Islet precursor cell (in vitro differentiated cells): ENCODE measurements at regions not wholly inside any gene's neighbourhood (a gene's known extent, or its start where the extent isn't known, plus 50 kb on each side); places are given as distances from the start of the nearest gene placed in this dataset.
A peak's percentile ranks its signal among the peaks of the same experiment; 100 is the strongest.

Experiments used
- DNase-seq: peaks from one replicate; pipeline ENCODE4 v3.0.0-alpha.2; 2018

GRCh38 chr4:111631215-111631999 lies 513.8 kb upstream of the FAM241A start:
- DNase-seq, result no peak

DNA sequence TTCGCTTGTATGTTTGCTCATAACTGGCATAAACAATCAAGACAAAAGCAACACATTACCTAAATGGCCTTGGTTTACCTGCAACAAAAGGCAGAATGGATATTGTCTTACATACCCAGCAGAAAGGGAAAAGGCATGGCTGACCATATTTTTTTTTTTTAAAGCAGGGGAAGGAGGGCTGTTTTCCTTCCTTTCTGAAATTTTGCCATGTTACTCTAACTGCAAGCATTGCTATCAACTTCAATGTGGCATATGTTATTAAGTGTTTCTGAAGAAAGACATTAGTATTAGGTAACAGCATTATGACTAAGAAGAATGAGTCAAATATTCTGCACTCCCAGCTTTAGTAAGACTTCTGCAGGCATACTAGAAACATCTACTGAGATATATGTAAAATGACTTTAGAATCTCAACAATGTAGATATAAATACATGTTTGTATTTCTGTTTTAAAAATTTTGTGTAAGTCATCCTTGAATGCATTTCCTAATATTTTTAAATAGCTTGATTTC lies 512.6 kb upstream of the FAM241A start:
- no peak for DNase-seq

DNA sequence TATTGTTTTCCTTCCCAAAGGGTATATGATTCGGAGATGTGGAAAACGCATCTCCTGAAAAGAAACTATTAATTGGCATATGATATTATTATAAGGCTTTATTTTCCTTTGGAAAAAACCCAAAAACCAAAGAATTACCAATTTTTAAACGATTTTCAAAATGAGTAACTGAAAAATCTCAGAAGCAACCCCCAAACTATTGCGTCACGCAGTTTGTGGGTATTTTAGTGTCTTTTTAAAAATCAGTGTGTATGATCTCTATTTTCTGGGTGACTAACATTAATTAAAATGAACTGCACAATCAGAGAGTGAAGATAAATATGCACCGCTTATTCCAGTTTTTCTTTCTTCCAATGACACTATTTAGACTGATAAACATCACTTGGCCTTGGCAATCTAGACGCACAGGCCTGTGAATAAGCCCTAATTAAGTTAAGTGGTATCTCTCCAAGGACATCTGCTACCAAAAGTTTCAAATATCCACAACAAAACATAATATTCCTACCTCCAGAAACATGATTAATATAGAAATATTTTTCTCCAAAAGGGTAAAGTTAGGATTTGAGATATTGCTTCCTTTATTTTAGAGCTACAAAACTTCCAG lies 511.5 kb upstream of the FAM241A start:
- no peak for DNase-seq

GRCh38 chr4:111635646-111636045 lies 509.6 kb upstream of the FAM241A start:
- DNase-seq, result no peak

DNA sequence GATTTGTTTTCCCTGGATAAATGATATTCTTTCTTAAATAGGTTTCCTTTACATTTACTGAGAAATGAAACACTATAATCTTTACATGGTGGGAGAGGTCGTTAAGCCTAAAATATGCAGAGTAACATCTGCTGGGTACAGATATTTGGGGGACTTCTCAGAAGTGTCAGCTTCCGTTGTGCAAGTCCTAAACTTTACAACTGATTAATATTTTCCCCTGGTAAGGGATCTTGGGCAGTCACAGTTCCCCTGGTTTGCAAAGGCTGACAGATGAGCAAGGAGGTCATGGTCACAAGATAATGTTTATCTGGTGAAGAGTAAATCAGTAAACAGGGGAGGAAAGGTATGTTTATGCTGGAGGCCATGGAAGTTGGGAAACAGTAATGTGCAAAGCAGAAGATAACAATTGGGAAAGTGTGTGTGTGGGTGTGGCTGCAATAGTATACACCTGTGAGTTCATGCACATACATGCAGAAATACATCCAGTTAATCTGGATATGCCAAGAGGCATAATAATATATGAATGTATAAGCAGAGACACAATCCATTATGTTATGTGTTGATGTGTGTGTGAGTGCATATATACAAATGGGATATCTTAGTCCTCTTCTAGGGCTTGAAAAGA lies 508.2 kb upstream of the FAM241A start:
- no peak for DNase-seq

DNA sequence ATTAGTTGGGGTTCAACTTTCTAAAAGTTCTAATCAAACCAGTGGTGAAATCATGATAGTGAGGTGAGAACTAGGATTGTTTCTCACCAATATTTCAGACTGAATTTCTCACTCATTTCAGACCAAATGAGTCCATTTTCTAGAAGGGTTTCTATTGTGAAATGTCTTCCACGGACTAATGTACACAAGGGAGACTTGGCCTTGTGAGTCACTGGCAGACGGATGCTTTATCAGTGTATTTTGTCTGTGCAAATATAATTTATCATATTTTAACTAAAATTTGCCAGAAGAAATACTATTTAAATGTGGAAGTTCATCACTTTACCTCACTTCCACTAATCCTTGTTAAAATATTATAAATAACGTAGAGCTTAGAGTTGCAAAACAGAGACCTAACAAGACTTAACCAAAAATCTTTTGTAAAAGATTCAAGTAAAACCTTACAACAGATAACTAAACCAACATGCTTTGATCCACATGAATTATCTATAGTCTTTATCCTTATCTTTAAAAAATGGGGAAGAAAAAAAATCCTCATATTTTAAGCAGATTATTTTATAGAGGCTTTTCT lies 506.0 kb upstream of the FAM241A start:
- DNase-seq, result no peak

DNA sequence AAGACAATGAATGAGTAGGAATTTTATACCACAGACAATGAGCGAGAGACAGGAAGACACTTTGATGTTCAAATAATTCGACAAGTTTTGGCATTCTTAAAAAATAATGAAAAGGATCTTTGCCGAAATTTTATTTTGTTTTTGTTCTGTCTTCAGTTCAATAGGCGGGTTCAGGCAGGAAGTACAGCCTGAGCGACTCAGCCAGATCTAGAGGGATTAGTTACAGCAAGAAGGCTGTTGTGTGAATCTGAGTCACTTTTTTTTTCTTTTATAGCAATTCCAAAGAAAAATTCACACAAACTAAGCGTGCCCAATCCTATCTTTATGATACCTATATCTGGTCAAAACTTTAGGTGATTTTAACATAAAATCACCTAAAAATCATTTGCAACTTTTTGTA lies 505.4 kb upstream of the FAM241A start:
- no peak for DNase-seq

- peak; percentile 78 for DNase-seq
Observed at GRCh38 chr4:111641813-111642579, 503.3 kb upstream of the FAM241A start.

DNA sequence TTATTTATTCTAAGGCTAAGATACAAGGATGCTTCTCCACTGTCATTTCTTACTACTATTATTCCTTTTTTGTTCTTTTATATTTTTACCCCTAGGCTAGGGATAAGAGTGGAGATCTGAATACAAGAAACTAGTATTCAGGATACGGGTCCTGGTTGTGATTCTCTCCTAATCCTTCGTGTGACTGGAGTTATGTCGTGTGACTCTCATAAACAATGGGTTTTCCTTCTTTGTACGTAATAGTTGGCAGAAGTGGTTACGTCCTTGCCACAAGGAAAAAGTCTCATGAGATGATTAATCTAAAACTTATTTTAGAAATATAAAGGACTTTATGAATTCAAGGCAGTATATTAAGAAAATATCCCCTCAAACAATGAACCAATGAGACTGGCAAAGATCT lies 497.2 kb upstream of the FAM241A start:
- DNase-seq, result no peak

DNA sequence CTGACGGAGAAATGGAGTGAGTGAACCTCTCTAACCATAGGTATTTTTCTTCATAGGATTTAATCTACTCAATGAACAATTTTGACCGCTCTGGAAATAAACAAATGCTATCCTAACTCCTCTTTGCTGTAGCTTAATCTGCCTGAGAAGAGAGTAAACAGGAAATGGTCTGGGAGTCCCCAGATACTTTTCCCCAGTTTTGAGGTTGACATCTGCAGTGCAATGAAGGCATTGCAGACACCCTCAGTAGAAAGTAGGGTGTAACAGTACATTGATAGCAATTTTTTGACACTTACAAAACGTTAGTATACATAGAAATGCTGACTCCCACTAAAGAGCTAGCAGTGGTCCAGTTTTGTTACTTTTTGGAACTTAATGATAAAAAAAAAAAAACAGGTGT lies 495.9 kb upstream of the FAM241A start:
- DNase-seq, result no peak

- DNase-seq, result no peak
Observed at GRCh38 chr4:111650146-111650545, 495.1 kb upstream of the FAM241A start.

GRCh38 chr4:111650674-111651086 lies 494.6 kb upstream of the FAM241A start:
- no peak for DNase-seq

DNA sequence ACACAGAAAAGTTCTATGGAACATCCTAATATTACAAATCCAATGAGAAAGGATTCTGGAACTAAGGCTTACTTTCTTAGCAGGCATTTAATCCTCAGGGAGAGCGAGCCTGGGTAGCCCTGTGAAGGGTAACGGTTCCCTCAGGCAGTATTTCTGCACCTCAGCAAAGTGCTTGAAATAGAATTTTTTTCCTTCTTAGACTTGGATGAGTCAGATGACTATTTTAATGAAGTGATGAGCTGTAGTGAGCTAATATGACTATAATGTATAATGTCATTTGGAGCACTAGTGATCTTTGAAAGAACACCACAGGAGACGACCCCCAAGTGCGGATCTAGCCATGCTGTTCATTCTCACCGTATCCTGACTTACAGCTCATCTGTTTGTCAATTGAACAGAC lies 493.0 kb upstream of the FAM241A start:
- no peak for DNase-seq

- DNase-seq, result no peak
Observed at GRCh38 chr4:111652986-111653385, 492.3 kb upstream of the FAM241A start.

DNA sequence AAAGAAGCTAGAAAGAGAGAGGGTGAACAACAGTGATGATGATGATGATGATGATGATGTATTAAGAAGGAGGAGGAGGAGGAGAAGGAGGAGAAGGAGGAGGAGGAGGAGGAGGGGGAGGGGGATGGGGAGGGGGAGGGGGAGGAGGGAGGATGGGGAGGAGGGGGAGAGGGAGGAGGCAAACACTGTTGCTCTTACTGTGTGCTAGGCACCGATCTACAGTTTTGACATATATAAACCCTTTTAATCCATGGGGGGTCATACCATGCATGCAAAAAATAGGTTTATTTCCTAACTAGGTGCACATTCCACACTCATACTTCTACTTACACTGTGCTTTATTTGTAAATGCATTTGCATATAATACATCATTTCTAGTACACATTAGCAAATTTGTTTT lies 482.8 kb upstream of the FAM241A start:
- no peak for DNase-seq

- no peak for DNase-seq
Observed at GRCh38 chr4:111664308-111664945, 480.8 kb upstream of the FAM241A start.

DNA sequence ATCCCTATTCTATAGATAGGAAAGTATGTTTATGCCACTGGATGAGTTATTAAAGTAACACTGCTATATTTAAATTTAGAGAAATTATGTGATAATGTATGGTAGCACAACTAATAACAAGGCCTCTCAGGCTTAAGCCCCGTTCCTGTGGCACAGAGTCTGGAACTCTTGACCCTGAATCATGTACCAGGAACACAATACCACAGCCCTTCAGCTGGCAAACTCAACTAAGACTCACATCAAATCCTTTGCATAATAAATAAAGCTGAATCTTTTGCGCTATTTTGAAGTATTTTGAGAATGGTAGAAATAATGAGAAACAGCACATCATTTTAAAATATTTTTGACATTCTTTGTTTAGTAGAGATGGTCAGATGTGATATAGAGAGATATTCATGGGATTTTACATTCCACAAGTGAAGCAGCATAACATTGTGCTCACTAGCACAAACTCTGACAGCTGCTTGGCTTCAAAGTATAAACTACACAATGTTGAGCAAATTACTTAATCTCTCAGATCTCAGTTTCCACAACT lies 478.4 kb upstream of the FAM241A start:
- DNase-seq, result no peak

- DNase-seq, result no peak
Observed at GRCh38 chr4:111671756-111672155, 473.5 kb upstream of the FAM241A start.

DNA sequence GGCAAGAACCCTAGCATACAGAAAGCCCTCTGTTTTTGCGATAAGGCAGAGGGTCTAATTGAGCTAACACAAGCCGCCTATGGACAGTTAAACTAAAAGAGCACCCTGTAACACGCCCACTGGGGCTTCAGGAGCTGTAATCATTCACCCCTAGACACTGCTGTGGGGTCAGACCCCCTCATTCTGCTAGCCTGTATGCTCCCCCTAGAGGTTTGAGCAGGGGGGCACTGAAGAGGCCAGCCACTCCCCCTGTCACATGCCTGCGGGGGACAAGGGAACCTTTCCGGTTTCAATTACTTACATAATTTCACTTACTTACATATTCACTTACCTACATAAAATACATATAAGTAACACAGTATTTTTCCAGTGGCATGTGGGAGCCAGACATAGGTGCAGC lies 469.5 kb upstream of the FAM241A start:
- no peak for DNase-seq

- DNase-seq, result no peak
Observed at GRCh38 chr4:111676533-111676932, 468.7 kb upstream of the FAM241A start.

- no peak for DNase-seq
Observed at GRCh38 chr4:111678479-111678878, 466.8 kb upstream of the FAM241A start.

GRCh38 chr4:111678908-111679307 lies 466.3 kb upstream of the FAM241A start:
- DNase-seq, result no peak
